ENCODE measurements at regions not wholly inside any gene's neighbourhood (a gene's known extent, or its start where the extent isn't known, plus 50 kb on each side); places are given as distances from the start of the nearest gene placed in this dataset.

- no peak for TF ChIP-seq CTCF (IDR thresholded peaks at IDR 0.05)
- TF ChIP-seq POLR2A (IDR thresholded peaks at IDR 0.05) = no peak
- DNase-seq = no peak
- intact Hi-C loops (cut with DNase I) = no loop called here
- no peaks in the 10 kb centered on the region for H3K36me3 ChIP-seq (replicated peaks in 1 of 2)
- H3K27me3 ChIP-seq = no peaks in the 10 kb centered on the region
- H3K4me3 ChIP-seq = no peak overlapping the region
- no peak overlapping the region for H3K27ac ChIP-seq
- H3K9me3 ChIP-seq (replicated peaks in 1 of 3) = no peaks in the 10 kb centered on the region
- H3K4me1 ChIP-seq (replicated peaks in 1 of 2) = no peaks in the 10 kb centered on the region
- 59 to 74% (median 66%) methylated on average over 5 of the region's 5 CpGs for WGBS, 4 donors
Observed at GRCh38 chr10:23754941-23755340, 316.1 kb downstream of the OTUD1 start.

GRCh38 chr10:23755556-23755955, 316.7 kb downstream of the OTUD1 start:
- TF ChIP-seq POLR2A (IDR thresholded peaks at IDR 0.05) (no peak), CTCF (IDR thresholded peaks at IDR 0.05) (no peak)
- Histone ChIP-seq H3K27me3 (no peaks in the 10 kb centered on the region), H3K4me3 (no peak overlapping the region), H3K27ac (no peak overlapping the region), H3K4me1 (replicated peaks in 1 of 2) (no peaks in the 10 kb centered on the region), H3K9me3 (replicated peaks in 1 of 3) (no peaks in the 10 kb centered on the region), H3K36me3 (replicated peaks in 1 of 2) (no peaks in the 10 kb centered on the region)
- intact Hi-C loops (cut with DNase I) = no loop called here
- 61 to 75% (median 66%) methylated on average over 4 of the region's 4 CpGs for WGBS, 4 donors
- no peak for DNase-seq

- intact Hi-C loops (cut with DNase I) = no loop called here
- no peaks in the 10 kb centered on the region for H3K4me1 ChIP-seq (replicated peaks in 1 of 2)
- no peak for DNase-seq
- H3K9me3 ChIP-seq (replicated peaks in 1 of 3) = no peaks in the 10 kb centered on the region
- 82 to 96% (median 89%) methylated on average over 1 of the region's 1 CpG for WGBS, 4 donors
- no peaks in the 10 kb centered on the region for H3K36me3 ChIP-seq (replicated peaks in 1 of 2)
- TF ChIP-seq POLR2A (IDR thresholded peaks at IDR 0.05) (no peak), CTCF (IDR thresholded peaks at IDR 0.05) (no peak)
- H3K27me3 ChIP-seq = no peaks in the 10 kb centered on the region
- H3K27ac ChIP-seq = no peak overlapping the region
- H3K4me3 ChIP-seq = no peak overlapping the region
Observed at GRCh38 chr10:23768281-23768680, 329.4 kb downstream of the OTUD1 start.

- intact Hi-C loops (cut with DNase I) = no loop called here
- Histone ChIP-seq H3K36me3 (replicated peaks in 1 of 2) (no peaks in the 10 kb centered on the region), H3K27me3 (no peaks in the 10 kb centered on the region), H3K4me1 (replicated peaks in 1 of 2) (no peaks in the 10 kb centered on the region), H3K4me3 (no peak overlapping the region), H3K27ac (no peak overlapping the region), H3K9me3 (replicated peaks in 1 of 3) (no peaks in the 10 kb centered on the region)
- DNase-seq = no peak
- 63 to 74% (median 67%) methylated on average over 2 of the region's 2 CpGs for WGBS, 4 donors
- TF ChIP-seq POLR2A (IDR thresholded peaks at IDR 0.05) (no peak), CTCF (IDR thresholded peaks at IDR 0.05) (no peak)
Observed at GRCh38 chr10:23777153-23777552, 338.3 kb downstream of the OTUD1 start.
